GM23338 (cell line): ENCODE measurements at regions not wholly inside any gene's neighbourhood (a gene's known extent, or its start where the extent isn't known, plus 50 kb on each side); places are given as distances from the start of the nearest gene placed in this dataset.

Experiments used
- ATAC-seq: fragments of 200-7000 bp; cut with Tn5 transposase; 3 replicates; pipeline ENCODE4 v1.9.1; 2020
- DNase-seq: peaks from one replicate; pipeline ENCODE4 v3.0.0-alpha.2; 2015; ENCODE audit warnings: low spot score
- H2AFZ ChIP-seq: fragments of 200-600 bp; sonication (generic); 2 replicates; pipeline ENCODE4 v1.8.0; 2016; ENCODE audit warnings: antibody characterized with exemption, mild to moderate bottlenecking, moderate library complexity
- H3F3A ChIP-seq: fragments of 200-600 bp; sonication (generic); replicated peaks from 2 replicates; pipeline ENCODE4 v1.8.0; 2017; ENCODE audit warnings: antibody characterized with exemption, mixed run types, low read depth
- H3K27ac ChIP-seq: fragments of 200-600 bp; sonication (generic); 2 replicates; pipeline ENCODE4 v1.6.1; 2016; ENCODE audit warnings: low read depth
- H3K27me3 ChIP-seq: fragments of 200-600 bp; sonication (generic); 2 replicates; pipeline ENCODE4 v1.8.0; 2016; ENCODE audit warnings: mild to moderate bottlenecking, mixed run types, moderate library complexity; ENCODE audit not compliant: insufficient read depth
- H3K36me3 ChIP-seq: fragments of 200-600 bp; sonication (generic); 2 replicates; pipeline ENCODE4 v1.8.0; 2016; ENCODE audit warnings: mild to moderate bottlenecking; ENCODE audit not compliant: insufficient read depth
- H3K4me1 ChIP-seq: fragments of 200-600 bp; sonication (generic); 2 replicates; pipeline ENCODE4 v1.8.0; 2016; ENCODE audit warnings: mild to moderate bottlenecking, moderate library complexity; ENCODE audit not compliant: insufficient read depth
- H3K4me2 ChIP-seq: fragments of 200-600 bp; sonication (generic); 2 replicates; pipeline ENCODE4 v1.7.1; 2017; ENCODE audit warnings: mixed run types
- H3K4me3 ChIP-seq: fragments of 200-600 bp; sonication (generic); 2 replicates; pipeline ENCODE4 v1.6.1; 2016; ENCODE audit warnings: mixed run types
- H3K79me2 ChIP-seq: fragments of 200-600 bp; sonication (generic); replicated peaks from 2 replicates; pipeline ENCODE4 v1.8.0; 2017; ENCODE audit warnings: mild to moderate bottlenecking; ENCODE audit not compliant: insufficient read depth
- H3K9me2 ChIP-seq: fragments of 200-600 bp; sonication (generic); 2 replicates; pipeline ENCODE4 v1.8.0; 2017; ENCODE audit not compliant: insufficient read depth
- H4K20me1 ChIP-seq: fragments of 200-600 bp; sonication (generic); replicated peaks from 2 replicates; pipeline ENCODE4 v1.8.0; 2017; ENCODE audit warnings: mild to moderate bottlenecking; ENCODE audit not compliant: insufficient read depth
- H3K27ac Mint-ChIP-seq: 2 replicates; pipeline ENCODE4 v1.8.0; 2020; ENCODE audit warnings: inconsistent platforms, mild to moderate bottlenecking, moderate library complexity, mixed read lengths
- H3K27me3 Mint-ChIP-seq: 3 replicates; pipeline ENCODE4 v1.8.0; 2022; ENCODE audit warnings: low read depth, mild to moderate bottlenecking, moderate library complexity, mixed read lengths, inconsistent platforms; ENCODE audit not compliant: insufficient read depth, poor library complexity
- H3K36me3 Mint-ChIP-seq: 3 replicates; pipeline ENCODE4 v1.8.0; 2021; ENCODE audit warnings: low read depth, mild to moderate bottlenecking, inconsistent platforms, moderate library complexity, mixed read lengths
- H3K4me1 Mint-ChIP-seq: 3 replicates; pipeline ENCODE4 v1.8.0; 2020; ENCODE audit warnings: mild to moderate bottlenecking, inconsistent platforms, mixed read lengths
- H3K4me3 Mint-ChIP-seq: 3 replicates; pipeline ENCODE4 v1.8.0; 2021; ENCODE audit warnings: moderate library complexity, mild to moderate bottlenecking, inconsistent platforms, mixed read lengths
- H3K9me3 Mint-ChIP-seq: 3 replicates; pipeline ENCODE4 v1.8.0; 2020; ENCODE audit warnings: moderate library complexity, mild to moderate bottlenecking, inconsistent platforms, mixed read lengths
- CREB1 ChIP-seq: fragments of 250-450 bp; sonication (Bioruptor Pico); IDR thresholded peaks from 2 replicates; pipeline ENCODE4 v1.5.0; 2020; ENCODE audit warnings: low read depth, mild to moderate bottlenecking, moderate library complexity
- EZH2phosphoT487 ChIP-seq: fragments of 200-600 bp; sonication (generic); IDR thresholded peaks from one replicate; pipeline ENCODE4 v1.8.1; 2018; ENCODE audit warnings: antibody characterized with exemption; ENCODE audit not compliant: unreplicated experiment
- POLR2AphosphoS5 ChIP-seq: IDR thresholded peaks from 2 replicates; pipeline ENCODE4 v1.6.1; 2016; ENCODE audit warnings: antibody characterized with exemption, low read depth
- ZNF331 ChIP-seq: fragments of 250-450 bp; sonication (Bioruptor Pico); IDR thresholded peaks from 2 replicates; pipeline ENCODE4 v1.5.0; 2020; ENCODE audit warnings: low read depth, mild to moderate bottlenecking, moderate library complexity
- TF ChIP-seq, protein P1 (sequence below), 2 experiments: fragments of 200-600 bp in 1 of 2; sonication (generic) in 1 of 2; conservative IDR thresholded peaks; 2 replicates each; pipeline versions ENCODE4 v1.5.1 to v1.6.1; 2016 to 2017; ENCODE audit warnings: antibody characterized with exemption in 2 of 2, low read depth in 2 of 2, mild to moderate bottlenecking in 2 of 2, moderate library complexity in 1 of 2
- TF ChIP-seq, protein P2 (sequence below): IDR thresholded peaks from one replicate; pipeline ENCODE4 v1.6.1; 2018; ENCODE audit warnings: antibody characterized with exemption; ENCODE audit not compliant: unreplicated experiment

DNA sequence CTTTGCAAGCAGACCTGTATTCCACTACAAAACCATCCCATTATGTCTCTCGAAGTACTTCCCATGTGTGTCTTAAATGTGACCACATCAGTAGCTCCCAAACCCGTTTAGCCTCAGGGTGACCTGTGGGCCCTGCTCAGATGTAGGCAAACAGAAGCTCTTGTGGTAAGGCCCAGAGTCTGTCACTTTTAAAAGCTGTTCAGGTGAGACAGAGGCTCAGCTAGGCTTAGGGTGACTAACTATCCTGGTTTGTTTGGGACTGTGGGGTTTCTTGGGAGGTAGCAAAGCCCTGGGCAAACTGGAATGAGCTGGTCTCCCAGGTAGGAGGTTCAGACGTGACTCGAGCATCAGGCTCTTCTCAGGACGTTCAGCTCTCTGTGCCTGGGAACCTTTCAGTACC is 64.5 kb upstream of the VASH1 start (continued):
- no peak for TF ChIP-seq POLR2AphosphoS5
- TF ChIP-seq, protein P1, sequence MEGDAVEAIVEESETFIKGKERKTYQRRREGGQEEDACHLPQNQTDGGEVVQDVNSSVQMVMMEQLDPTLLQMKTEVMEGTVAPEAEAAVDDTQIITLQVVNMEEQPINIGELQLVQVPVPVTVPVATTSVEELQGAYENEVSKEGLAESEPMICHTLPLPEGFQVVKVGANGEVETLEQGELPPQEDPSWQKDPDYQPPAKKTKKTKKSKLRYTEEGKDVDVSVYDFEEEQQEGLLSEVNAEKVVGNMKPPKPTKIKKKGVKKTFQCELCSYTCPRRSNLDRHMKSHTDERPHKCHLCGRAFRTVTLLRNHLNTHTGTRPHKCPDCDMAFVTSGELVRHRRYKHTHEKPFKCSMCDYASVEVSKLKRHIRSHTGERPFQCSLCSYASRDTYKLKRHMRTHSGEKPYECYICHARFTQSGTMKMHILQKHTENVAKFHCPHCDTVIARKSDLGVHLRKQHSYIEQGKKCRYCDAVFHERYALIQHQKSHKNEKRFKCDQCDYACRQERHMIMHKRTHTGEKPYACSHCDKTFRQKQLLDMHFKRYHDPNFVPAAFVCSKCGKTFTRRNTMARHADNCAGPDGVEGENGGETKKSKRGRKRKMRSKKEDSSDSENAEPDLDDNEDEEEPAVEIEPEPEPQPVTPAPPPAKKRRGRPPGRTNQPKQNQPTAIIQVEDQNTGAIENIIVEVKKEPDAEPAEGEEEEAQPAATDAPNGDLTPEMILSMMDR (conservative IDR thresholded peaks at IDR 0.05; ENCODE audit: low read depth in 2 of 2): no peak

DNA sequence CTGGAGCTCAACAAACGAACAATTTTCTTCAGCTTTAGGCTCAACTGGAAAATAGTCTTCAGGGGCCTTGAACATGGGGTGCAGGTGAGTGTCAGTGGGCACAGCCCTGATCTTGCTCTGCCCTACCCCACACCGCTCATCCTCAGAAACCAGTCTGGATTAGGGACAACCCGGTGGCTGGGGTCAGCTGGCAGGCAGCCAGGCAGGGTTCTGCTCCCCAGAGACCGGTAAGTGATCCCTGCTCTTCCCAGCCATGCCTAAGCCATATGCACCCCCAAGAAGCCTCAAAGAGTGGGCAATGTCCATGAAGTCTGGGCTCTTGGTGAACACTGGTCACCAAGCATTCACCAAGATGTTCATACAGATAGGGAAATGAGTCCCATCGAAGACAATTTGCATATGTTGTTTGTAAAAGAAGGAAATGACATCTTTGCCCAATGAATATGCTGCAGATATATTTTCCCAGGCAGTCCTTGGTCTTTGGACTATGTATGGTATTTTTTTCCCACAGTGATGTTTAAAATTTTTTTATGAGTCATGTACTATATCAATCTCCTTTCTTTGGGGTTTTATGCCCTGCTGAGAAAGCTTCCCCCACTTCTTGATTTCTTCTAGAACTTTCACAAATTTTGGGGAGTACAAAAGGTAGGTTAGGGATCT is 63.9 kb upstream of the VASH1 start:
- Histone ChIP-seq H2AFZ (no peak overlapping the region), H3K27ac (no peak overlapping the region), H3K9me2 (no peaks in the 10 kb centered on the region), H3K4me1 (no peaks in the 10 kb centered on the region), H3K4me2 (no peak overlapping the region), H3K27me3 (no peaks in the 10 kb centered on the region), H4K20me1 (no peaks in the 10 kb centered on the region), H3K4me3 (no peak overlapping the region), H3F3A (no peaks in the 10 kb centered on the region), H3K79me2 (no peaks in the 10 kb centered on the region), H3K36me3 (no peaks in the 10 kb centered on the region)
- H3K4me1 Mint-ChIP-seq: no peaks in the 10 kb centered on the region
- no peak overlapping the region for H3K27ac Mint-ChIP-seq
- TF ChIP-seq, protein P2, sequence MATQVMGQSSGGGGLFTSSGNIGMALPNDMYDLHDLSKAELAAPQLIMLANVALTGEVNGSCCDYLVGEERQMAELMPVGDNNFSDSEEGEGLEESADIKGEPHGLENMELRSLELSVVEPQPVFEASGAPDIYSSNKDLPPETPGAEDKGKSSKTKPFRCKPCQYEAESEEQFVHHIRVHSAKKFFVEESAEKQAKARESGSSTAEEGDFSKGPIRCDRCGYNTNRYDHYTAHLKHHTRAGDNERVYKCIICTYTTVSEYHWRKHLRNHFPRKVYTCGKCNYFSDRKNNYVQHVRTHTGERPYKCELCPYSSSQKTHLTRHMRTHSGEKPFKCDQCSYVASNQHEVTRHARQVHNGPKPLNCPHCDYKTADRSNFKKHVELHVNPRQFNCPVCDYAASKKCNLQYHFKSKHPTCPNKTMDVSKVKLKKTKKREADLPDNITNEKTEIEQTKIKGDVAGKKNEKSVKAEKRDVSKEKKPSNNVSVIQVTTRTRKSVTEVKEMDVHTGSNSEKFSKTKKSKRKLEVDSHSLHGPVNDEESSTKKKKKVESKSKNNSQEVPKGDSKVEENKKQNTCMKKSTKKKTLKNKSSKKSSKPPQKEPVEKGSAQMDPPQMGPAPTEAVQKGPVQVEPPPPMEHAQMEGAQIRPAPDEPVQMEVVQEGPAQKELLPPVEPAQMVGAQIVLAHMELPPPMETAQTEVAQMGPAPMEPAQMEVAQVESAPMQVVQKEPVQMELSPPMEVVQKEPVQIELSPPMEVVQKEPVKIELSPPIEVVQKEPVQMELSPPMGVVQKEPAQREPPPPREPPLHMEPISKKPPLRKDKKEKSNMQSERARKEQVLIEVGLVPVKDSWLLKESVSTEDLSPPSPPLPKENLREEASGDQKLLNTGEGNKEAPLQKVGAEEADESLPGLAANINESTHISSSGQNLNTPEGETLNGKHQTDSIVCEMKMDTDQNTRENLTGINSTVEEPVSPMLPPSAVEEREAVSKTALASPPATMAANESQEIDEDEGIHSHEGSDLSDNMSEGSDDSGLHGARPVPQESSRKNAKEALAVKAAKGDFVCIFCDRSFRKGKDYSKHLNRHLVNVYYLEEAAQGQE: no peak
- TF ChIP-seq ZNF331 (no peak), EZH2phosphoT487 (no peak), CREB1 (CRISPR knock-in tag) (no peak)
- TF ChIP-seq, protein P1 (conservative IDR thresholded peaks at IDR 0.05; ENCODE audit: low read depth in 2 of 2): no peak
- peaks cover 7% of the 10 kb centered on the region for H3K27me3 Mint-ChIP-seq
- no peaks in the 10 kb centered on the region for H3K36me3 Mint-ChIP-seq
- DNase-seq (no peak), ATAC-seq (no peak)
- no peaks in the 10 kb centered on the region for H3K9me3 Mint-ChIP-seq
- H3K4me3 Mint-ChIP-seq: no peak overlapping the region
